Ovary (tissue), 7 donors: ENCODE measurements at regions not wholly inside any gene's neighbourhood (a gene's known extent, or its start where the extent isn't known, plus 50 kb on each side); places are given as distances from the start of the nearest gene placed in this dataset.

Experiments used
- DNase-seq, 5 donors: peaks; one replicate each; pipeline ENCODE4 v3.0.0-alpha.2; 2019 to 2020
- H3K27ac ChIP-seq, 2 donors: fragments of 200-600 bp; one replicate each; pipeline versions ENCODE4 v1.5.1 to v1.8.0; 2019 to 2022
- H3K27me3 ChIP-seq: fragments of 200-600 bp; one replicate; pipeline ENCODE4 v1.8.0; 2022
- H3K36me3 ChIP-seq: fragments of 200-600 bp; sonication (generic); one replicate; pipeline ENCODE4 v1.5.1; 2019
- H3K4me1 ChIP-seq: one replicate; pipeline ENCODE4 v1.8.1; 2013; ENCODE audit warnings: mild to moderate bottlenecking, moderate library complexity; ENCODE audit not compliant: insufficient read depth
- H3K4me3 ChIP-seq: fragments of 200-600 bp; sonication (generic); one replicate; pipeline ENCODE4 v1.5.1; 2017
- H3K9me3 ChIP-seq, 2 donors: fragments of 200-600 bp in 1 of 2; sonication (generic) in 1 of 2; one replicate each; pipeline versions ENCODE4 v1.5.1 to v1.8.1; 2013 to 2019; ENCODE audit warnings: mild to moderate bottlenecking in 1 of 2, moderate library complexity in 1 of 2
- CTCF ChIP-seq, 3 donors: fragments of 450-650 bp in 2 of 3; fragments of 200-600 bp in 1 of 3; IDR thresholded peaks; one replicate each; pipeline versions ENCODE4 v1.5.1 to v1.8.0; 2016 to 2022; ENCODE audit warnings: antibody characterized with exemption in 3 of 3, mild to moderate bottlenecking in 1 of 3
- EP300 ChIP-seq: sonication (generic); formaldehyde crosslinking; IDR thresholded peaks from one replicate; pipeline ENCODE4 v1.6.1; 2017; ENCODE audit warnings: antibody characterized with exemption
- POLR2A ChIP-seq: fragments of 450-650 bp; IDR thresholded peaks from one replicate; pipeline ENCODE4 v1.6.1; 2017; ENCODE audit warnings: antibody characterized with exemption, mild to moderate bottlenecking, moderate library complexity
- WGBS, 3 donors: extraction: QIAGEN DNeasy Blood & Tissue Kit in 1 of 3; methylation state at CpG; one replicate each; pipeline versions ENCODE4 v1.1.5 to v1.1.7; 2013 to 2017; 5-methylcytosine and 5-hydroxymethylcytosine counted together
- intact Hi-C, 4 donors: fragments of 100-400 bp; cut with DNase I; formaldehyde crosslinking; loops; one replicate each; pipeline versions ENCODE4 v1.11.0 to v1.15.1; 2022 to 2023
- donor health status: DM: no; HTN: no; CAD: no; lungs with moderate emphysema.
- donor health status: DM: no; HTN: no; CAD: no.
- donor health status: Bipolar disorder and iron deficiency.
- donor health status: DM: no; HTN: no; CAD: no.
- donor health status: DM: yes; HTN: yes; CAD: no.

GRCh38 chr7:11298220-11298619 is 324.5 kb downstream of the PHF14 start:
- no peaks in the 10 kb centered on the region for H3K27me3 ChIP-seq
- intact Hi-C loops, result no loop called here
- H3K27ac ChIP-seq, result no peak overlapping the region
- no peak overlapping the region for H3K4me3 ChIP-seq
- WGBS, 3 donors, result 89 to 92% (median 90%) methylated on average over 11 of the region's 11 CpGs
- DNase-seq, result no peak
- H3K36me3 ChIP-seq, result no peaks in the 10 kb centered on the region
- H3K4me1 ChIP-seq, result no peaks in the 10 kb centered on the region
- no peaks in the 10 kb centered on the region for H3K9me3 ChIP-seq
- TF ChIP-seq POLR2A (no peak), EP300 (no peak), CTCF (IDR thresholded peaks at IDR 0.05) (no peak)

GRCh38 chr7:11300241-11300640 is 326.6 kb downstream of the PHF14 start:
- H3K36me3 ChIP-seq, result no peaks in the 10 kb centered on the region
- intact Hi-C loops, result no loop called here
- DNase-seq, result no peak
- H3K4me1 ChIP-seq, result no peaks in the 10 kb centered on the region
- TF ChIP-seq POLR2A, result no peak
- no peak for TF ChIP-seq CTCF (IDR thresholded peaks at IDR 0.05)
- TF ChIP-seq EP300, result no peak
- H3K27me3 ChIP-seq, result no peaks in the 10 kb centered on the region
- H3K4me3 ChIP-seq, result no peak overlapping the region
- H3K27ac ChIP-seq, result no peak overlapping the region
- 59 to 77% (median 61%) methylated on average over 5 of the region's 5 CpGs for WGBS, 3 donors
- H3K9me3 ChIP-seq, result no peaks in the 10 kb centered on the region

- Histone ChIP-seq H3K4me3 (no peak overlapping the region), H3K9me3 (no peaks in the 10 kb centered on the region), H3K27ac (no peak overlapping the region), H3K4me1 (no peaks in the 10 kb centered on the region), H3K36me3 (no peaks in the 10 kb centered on the region), H3K27me3 (no peaks in the 10 kb centered on the region)
- intact Hi-C loops, result no loop called here
- TF ChIP-seq EP300 (no peak), POLR2A (no peak), CTCF (IDR thresholded peaks at IDR 0.05) (no peak)
- DNase-seq, result no peak
These were observed 328.4 kb downstream of the PHF14 start for GRCh38 chr7:11302121-11302520.

- no peak overlapping the region for H3K27ac ChIP-seq
- intact Hi-C loops, result no loop called here
- no peaks in the 10 kb centered on the region for H3K9me3 ChIP-seq
- H3K27me3 ChIP-seq, result no peaks in the 10 kb centered on the region
- H3K4me3 ChIP-seq, result no peak overlapping the region
- TF ChIP-seq CTCF (IDR thresholded peaks at IDR 0.05) (no peak), POLR2A (no peak), EP300 (no peak)
- no peaks in the 10 kb centered on the region for H3K4me1 ChIP-seq
- DNase-seq, result no peak
- no peaks in the 10 kb centered on the region for H3K36me3 ChIP-seq
- WGBS, 3 donors, result 91 to 100% (median 94%) methylated on average over 2 of the region's 2 CpGs
These were observed 340.1 kb downstream of the PHF14 start for GRCh38 chr7:11313801-11314200.
